PC-3 (cell line): ENCODE measurements at regions not wholly inside any gene's neighbourhood (a gene's known extent, or its start where the extent isn't known, plus 50 kb on each side); places are given as distances from the start of the nearest gene placed in this dataset.

Experiments used
- ATAC-seq: fragments of 200-7000 bp; cut with Tn5 transposase; 2 replicates; pipeline ENCODE4 v1.9.1; 2020; ENCODE audit warnings: mild to moderate bottlenecking, moderate library complexity
- BruUV-seq: library from RNA; stranded (reverse); fragments of 400-500 nt; replicated peaks from 2 replicates; lab custom pipeline; 2021; lab: Mats Ljungman, UMichigan
- CTCF ChIA-PET: fragments of 300-600 bp; sonication (Branson Sonifier 250); formaldehyde crosslinking; loops from one replicate; lab custom pipeline; 2022; ENCODE audit warnings: antibody characterized with exemption; lab: Charles Lee
- POLR2A ChIA-PET: fragments of 300-600 bp; sonication (Branson Sonifier 250); formaldehyde crosslinking; loops from one replicate; lab custom pipeline; 2022; ENCODE audit warnings: antibody characterized with exemption; ENCODE audit not compliant: unreplicated experiment; lab: Charles Lee
- DNase-seq: peaks from one replicate; pipeline ENCODE4 v3.0.0-alpha.2; 2015
- H2AFZ ChIP-seq: fragments of 300-600 bp; sonication (generic); 2 replicates; pipeline ENCODE4 v1.6.0; 2016; ENCODE audit warnings: antibody characterized with exemption, low read length
- H3F3A ChIP-seq: fragments of 300-600 bp; sonication (generic); one replicate; pipeline ENCODE4 v1.6.0; 2017; ENCODE audit warnings: antibody characterized with exemption, low read length, control low read depth, mild to moderate bottlenecking; ENCODE audit not compliant: unreplicated experiment
- H3K27ac ChIP-seq: fragments of 300-600 bp; sonication (generic); 2 replicates; pipeline ENCODE4 v1.5.1; 2016; ENCODE audit warnings: mild to moderate bottlenecking, low read length
- H3K27me3 ChIP-seq: fragments of 300-600 bp; sonication (generic); 2 replicates; pipeline ENCODE4 v1.6.1; 2016; ENCODE audit warnings: low read length, mixed read lengths
- H3K36me3 ChIP-seq: fragments of 300-600 bp; sonication (generic); 2 replicates; pipeline ENCODE4 v1.6.1; 2016; ENCODE audit warnings: low read depth, mixed run types, low read length, mixed read lengths
- H3K4me1 ChIP-seq: fragments of 300-600 bp; sonication (generic); 2 replicates; pipeline ENCODE4 v1.5.1; 2016; ENCODE audit warnings: low read length; ENCODE audit not compliant: insufficient read depth
- H3K4me2 ChIP-seq: fragments of 300-600 bp; sonication (generic); 2 replicates; pipeline ENCODE4 v1.6.0; 2016; ENCODE audit warnings: low read length
- H3K4me3 ChIP-seq: fragments of 300-600 bp; sonication (generic); 2 replicates; pipeline ENCODE4 v1.5.1; 2016; ENCODE audit warnings: mild to moderate bottlenecking, low read length, mixed read lengths
- H3K79me2 ChIP-seq: fragments of 300-600 bp; sonication (generic); 2 replicates; pipeline ENCODE4 v1.6.1; 2017; ENCODE audit warnings: low read length, mixed read lengths
- H3K9ac ChIP-seq: fragments of 300-600 bp; sonication (generic); 2 replicates; pipeline ENCODE4 v1.6.0; 2016; ENCODE audit warnings: mild to moderate bottlenecking, low read length
- H3K9me2 ChIP-seq: fragments of 300-600 bp; sonication (generic); replicated peaks from 2 replicates; pipeline ENCODE4 v1.6.1; 2016; ENCODE audit warnings: mixed run types, low read length, mixed read lengths
- H3K9me3 ChIP-seq: fragments of 300-600 bp; sonication (generic); 2 replicates; pipeline ENCODE4 v1.6.1; 2016; ENCODE audit warnings: low read length, mixed read lengths
- H4K20me1 ChIP-seq: fragments of 300-600 bp; sonication (generic); 2 replicates; pipeline ENCODE4 v1.6.1; 2016; ENCODE audit warnings: low read length, mixed read lengths
- CTCF ChIP-seq: fragments of 300-600 bp; sonication (generic); conservative IDR thresholded peaks from 2 replicates; pipeline ENCODE4 v1.5.1; 2017; ENCODE audit warnings: antibody characterized with exemption, low read depth, mild to moderate bottlenecking, low read length
- EZH2 ChIP-seq: fragments of 300-600 bp; sonication (generic); IDR thresholded peaks from one replicate; pipeline ENCODE4 v1.6.1; 2017; ENCODE audit warnings: antibody characterized with exemption, mild to moderate bottlenecking, low read length; ENCODE audit not compliant: unreplicated experiment
- EZH2phosphoT487 ChIP-seq: fragments of 300-600 bp; sonication (generic); IDR thresholded peaks from 2 replicates; pipeline ENCODE4 v1.6.1; 2018; ENCODE audit warnings: mild to moderate bottlenecking, antibody characterized with exemption, low read length, borderline replicate concordance
- intact Hi-C: fragments of 100-400 bp; cut with micrococcal nuclease; formaldehyde crosslinking; loops from 2 replicates; pipeline ENCODE4 v1.9.0; 2023

- TF ChIP-seq CTCF (no peak), EZH2 (no peak), EZH2phosphoT487 (no peak)
- BruUV-seq: no TSS peak
- H3K9me3 ChIP-seq: 0 out of 2 replicates have a peak, but pooled peaks cover 4% of the 10 kb centered on the region
- H3K9ac ChIP-seq: no peak overlapping the region
- DNase-seq (peak; percentile 66), ATAC-seq (peak; percentile 20)
- H3K36me3 ChIP-seq: peaks cover 7% of the 10 kb centered on the region; the same call in 1 of the 2 replicates
- no peaks in the 10 kb centered on the region for H3F3A ChIP-seq
- ChIA-PET POLR2A (no interaction called here), CTCF (interaction anchor here (0.6 kb wide), 1 partner anchor 52 kb away, joined by 5 read pairs; no protein-coding TSS in a partner anchor)
- no peak overlapping the region for H3K27ac ChIP-seq
- H4K20me1 ChIP-seq: no peaks in the 10 kb centered on the region
- H3K4me3 ChIP-seq: no peak overlapping the region
- H3K79me2 ChIP-seq: peaks cover 35% of the 10 kb centered on the region
- peaks cover 46% of the 10 kb centered on the region for H3K4me1 ChIP-seq
- no peak overlapping the region for H2AFZ ChIP-seq
- intact Hi-C loops: loop anchor here (5.0 kb wide), 2 partner anchors 43 to 97 kb away; no protein-coding TSS in a partner anchor
- H3K9me2 ChIP-seq: no peaks in the 10 kb centered on the region
- 0 out of 2 replicates have a peak overlapping the region, but pooled peaks have one; percentile 3 for H3K4me2 ChIP-seq
- H3K27me3 ChIP-seq: no peaks in the 10 kb centered on the region
Observed at GRCh38 chr7:130998993-130999602, 265.1 kb upstream of the KLF14 start.

- ChIA-PET CTCF (no interaction called here), POLR2A (no interaction called here)
- BruUV-seq: no TSS peak
- H3K9me3 ChIP-seq: 0 out of 2 replicates have a peak, but pooled peaks cover 4% of the 10 kb centered on the region
- TF ChIP-seq EZH2phosphoT487: no peak
- TF ChIP-seq CTCF: no peak
- no peak for TF ChIP-seq EZH2
- no peak overlapping the region for H3K4me3 ChIP-seq
- H2AFZ ChIP-seq: no peak overlapping the region
- H3K9ac ChIP-seq: no peak overlapping the region
- H3K4me2 ChIP-seq: no peak overlapping the region
- H4K20me1 ChIP-seq: no peaks in the 10 kb centered on the region
- H3K27me3 ChIP-seq: no peaks in the 10 kb centered on the region
- ATAC-seq: no peak
- peaks cover 10% of the 10 kb centered on the region for H3K36me3 ChIP-seq
- no peak overlapping the region for H3K27ac ChIP-seq
- no peaks in the 10 kb centered on the region for H3K9me2 ChIP-seq
- intact Hi-C loops: loop anchor here (5.0 kb wide), 2 partner anchors 42 to 98 kb away; no protein-coding TSS in a partner anchor
- H3K4me1 ChIP-seq: peaks cover 43% of the 10 kb centered on the region
- no peak for DNase-seq
- peaks cover 35% of the 10 kb centered on the region for H3K79me2 ChIP-seq
- H3F3A ChIP-seq: no peaks in the 10 kb centered on the region
Observed at GRCh38 chr7:130999926-131000325, 265.9 kb upstream of the KLF14 start.

GRCh38 chr7:131000389-131000788, 266.4 kb upstream of the KLF14 start:
- no peaks in the 10 kb centered on the region for H3K9me2 ChIP-seq
- 0 out of 2 replicates have a peak, but pooled peaks cover 4% of the 10 kb centered on the region for H3K9me3 ChIP-seq
- ATAC-seq (no peak), DNase-seq (no peak)
- BruUV-seq: no TSS peak
- intact Hi-C loops: no loop called here
- H4K20me1 ChIP-seq: no peaks in the 10 kb centered on the region
- peaks cover 39% of the 10 kb centered on the region for H3K4me1 ChIP-seq
- H3K4me2 ChIP-seq: no peak overlapping the region
- H3K79me2 ChIP-seq: peaks cover 35% of the 10 kb centered on the region
- no peak overlapping the region for H3K27ac ChIP-seq
- no peaks in the 10 kb centered on the region for H3K27me3 ChIP-seq
- TF ChIP-seq EZH2 (no peak), EZH2phosphoT487 (no peak), CTCF (no peak)
- peaks cover 10% of the 10 kb centered on the region for H3K36me3 ChIP-seq
- H3F3A ChIP-seq: no peaks in the 10 kb centered on the region
- no peak overlapping the region for H2AFZ ChIP-seq
- POLR2A ChIA-PET: no interaction called here
- H3K4me3 ChIP-seq: no peak overlapping the region
- CTCF ChIA-PET: no interaction called here
- H3K9ac ChIP-seq: no peak overlapping the region
